AML-193 (cell line): ENCODE measurements at regions not wholly inside any gene's neighbourhood (a gene's known extent, or its start where the extent isn't known, plus 50 kb on each side); places are given as distances from the start of the nearest gene placed in this dataset.

Experiments used
- DNase-seq, 2 experiments: peaks; one replicate each; lab custom pipeline; 2025; lab: John Stamatoyannopoulos, UW

- DNase-seq = no peak
These were observed 1729.7 kb downstream of the PCDH9 start for GRCh38 chr13:65500481-65500880.

- no peak for DNase-seq
These were observed 1730.9 kb downstream of the PCDH9 start for GRCh38 chr13:65499256-65499655.

GRCh38 chr13:65497265-65497664 lies 1732.9 kb downstream of the PCDH9 start:
- no peak for DNase-seq

- peak; percentile 33 to 44 for DNase-seq
These were observed 1739.4 kb downstream of the PCDH9 start for GRCh38 chr13:65490725-65491124.

GRCh38 chr13:65488606-65489005 lies 1741.5 kb downstream of the PCDH9 start:
- DNase-seq = peak; percentile 76 to 80

GRCh38 chr13:65479692-65480091 lies 1750.4 kb downstream of the PCDH9 start:
- no peak for DNase-seq

GRCh38 chr13:65473196-65473595 lies 1756.9 kb downstream of the PCDH9 start:
- DNase-seq = no peak

GRCh38 chr13:65472336-65472735 lies 1757.8 kb downstream of the PCDH9 start:
- DNase-seq = peak in 1 of 2 experiments; percentile 70

- no peak for DNase-seq
These were observed 1759.4 kb downstream of the PCDH9 start for GRCh38 chr13:65470781-65471180.

GRCh38 chr13:65468628-65469027 lies 1761.5 kb downstream of the PCDH9 start:
- DNase-seq = peak; percentile 91

GRCh38 chr13:65461590-65461989 lies 1768.5 kb downstream of the PCDH9 start:
- no peak for DNase-seq

GRCh38 chr13:65460136-65460535 lies 1770.0 kb downstream of the PCDH9 start:
- DNase-seq = no peak

GRCh38 chr13:65456150-65456912 lies 1773.8 kb downstream of the PCDH9 start:
- no peak for DNase-seq

GRCh38 chr13:65454403-65454802 lies 1775.7 kb downstream of the PCDH9 start:
- DNase-seq = no peak

GRCh38 chr13:65453982-65454381 lies 1776.2 kb downstream of the PCDH9 start:
- no peak for DNase-seq

GRCh38 chr13:65445340-65445739 lies 1784.8 kb downstream of the PCDH9 start:
- DNase-seq = no peak

GRCh38 chr13:65435590-65435989 lies 1794.5 kb downstream of the PCDH9 start:
- no peak for DNase-seq

- no peak for DNase-seq
These were observed 1812.2 kb downstream of the PCDH9 start for GRCh38 chr13:65417953-65418352.

GRCh38 chr13:65416784-65417183 lies 1813.4 kb downstream of the PCDH9 start:
- no peak for DNase-seq

GRCh38 chr13:65414187-65414586 lies 1815.9 kb downstream of the PCDH9 start:
- no peak for DNase-seq

- no peak for DNase-seq
These were observed 1818.6 kb downstream of the PCDH9 start for GRCh38 chr13:65411521-65411920.

- no peak for DNase-seq
These were observed 1819.3 kb downstream of the PCDH9 start for GRCh38 chr13:65410791-65411190.

GRCh38 chr13:65401315-65401714 lies 1828.8 kb downstream of the PCDH9 start:
- DNase-seq = no peak

GRCh38 chr13:65400702-65401101 lies 1829.4 kb downstream of the PCDH9 start:
- no peak for DNase-seq
